ENCODE measurements at regions not wholly inside any gene's neighbourhood (a gene's known extent, or its start where the extent isn't known, plus 50 kb on each side); places are given as distances from the start of the nearest gene placed in this dataset.
"Not testable (repeated sequence)": the region's sequence is repeated elsewhere in the genome, so short reads cannot be mapped to it uniquely, and the experiment has no call there.

- no peak for DNase-seq (ENCODE audit: low spot score)
Observed at GRCh38 chr2:58727981-58728656, 487.0 kb upstream of the FANCL start.

- no peak for DNase-seq (ENCODE audit: low spot score)
Observed at GRCh38 chr2:58721912-58722591, 480.9 kb upstream of the FANCL start.

GRCh38 chr2:58720770-58721697 is 479.9 kb upstream of the FANCL start:
- DNase-seq (ENCODE audit: low spot score): no peak

- DNase-seq (ENCODE audit: low spot score): no peak
Observed at GRCh38 chr2:58720033-58720769, 479.1 kb upstream of the FANCL start.

GRCh38 chr2:58715344-58715743 is 474.2 kb upstream of the FANCL start:
- DNase-seq (ENCODE audit: low spot score): no peak

GRCh38 chr2:58714238-58714637 is 473.1 kb upstream of the FANCL start:
- DNase-seq (ENCODE audit: low spot score): no peak

GRCh38 chr2:58710795-58711279 is 469.7 kb upstream of the FANCL start:
- no peak for DNase-seq (ENCODE audit: low spot score)

- DNase-seq (ENCODE audit: low spot score): no peak
Observed at GRCh38 chr2:58709687-58710354, 468.7 kb upstream of the FANCL start.

- no peak for DNase-seq (ENCODE audit: low spot score)
Observed at GRCh38 chr2:58709274-58709673, 468.1 kb upstream of the FANCL start.

- no peak for DNase-seq (ENCODE audit: low spot score)
Observed at GRCh38 chr2:58708565-58708964, 467.4 kb upstream of the FANCL start.

GRCh38 chr2:58702302-58702885 is 461.3 kb upstream of the FANCL start:
- DNase-seq (ENCODE audit: low spot score): no peak

GRCh38 chr2:58701688-58702301 is 460.7 kb upstream of the FANCL start:
- DNase-seq (ENCODE audit: low spot score): no peak

GRCh38 chr2:58700591-58700990 is 459.5 kb upstream of the FANCL start:
- no peak for DNase-seq (ENCODE audit: low spot score)

- no peak for DNase-seq (ENCODE audit: low spot score)
Observed at GRCh38 chr2:58699411-58699810, 458.3 kb upstream of the FANCL start.

- no peak for DNase-seq (ENCODE audit: low spot score)
Observed at GRCh38 chr2:58698620-58699019, 457.5 kb upstream of the FANCL start.

- DNase-seq (ENCODE audit: low spot score): not testable (repeated sequence)
Observed at GRCh38 chr2:58694114-58694513, 453.0 kb upstream of the FANCL start.

- not testable (repeated sequence) for DNase-seq (ENCODE audit: low spot score)
Observed at GRCh38 chr2:58691041-58691440, 449.9 kb upstream of the FANCL start.

- DNase-seq (ENCODE audit: low spot score): no peak
Observed at GRCh38 chr2:58688813-58689212, 447.7 kb upstream of the FANCL start.

- no peak for DNase-seq (ENCODE audit: low spot score)
Observed at GRCh38 chr2:58686776-58687175, 445.7 kb upstream of the FANCL start.

GRCh38 chr2:58680755-58681310 is 439.7 kb upstream of the FANCL start:
- DNase-seq (ENCODE audit: low spot score): no peak
